ENCODE measurements at regions not wholly inside any gene's neighbourhood (a gene's known extent, or its start where the extent isn't known, plus 50 kb on each side); places are given as distances from the start of the nearest gene placed in this dataset.
"Not testable (repeated sequence)": the region's sequence is repeated elsewhere in the genome, so short reads cannot be mapped to it uniquely, and the experiment has no call there.

DNA sequence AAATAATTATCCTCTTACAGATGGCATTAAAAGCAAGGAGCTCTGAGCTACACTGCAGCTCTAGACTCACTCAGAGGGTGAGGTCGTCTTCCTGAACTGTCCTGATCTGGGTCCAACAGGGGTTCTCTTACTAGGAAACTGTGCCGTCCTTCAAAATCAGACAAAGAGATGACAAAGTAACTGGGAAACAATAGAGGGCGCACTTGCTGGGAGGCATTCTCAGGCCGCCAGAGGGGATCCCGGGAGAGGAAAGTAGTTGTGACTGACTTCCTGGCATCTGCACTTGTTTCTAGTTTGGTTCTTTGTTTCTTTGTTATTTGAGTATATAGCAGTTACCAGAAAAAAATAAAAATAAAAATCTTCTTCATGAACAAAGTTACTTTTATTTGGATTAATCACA lies 142.9 kb upstream of the MSX2 start:
- intact Hi-C loops (cut with DNase I; ENCODE audit: low total_unique reads): no loop called here
- DNase-seq (ENCODE audit: low spot score in 2 of 2): no peak

DNA sequence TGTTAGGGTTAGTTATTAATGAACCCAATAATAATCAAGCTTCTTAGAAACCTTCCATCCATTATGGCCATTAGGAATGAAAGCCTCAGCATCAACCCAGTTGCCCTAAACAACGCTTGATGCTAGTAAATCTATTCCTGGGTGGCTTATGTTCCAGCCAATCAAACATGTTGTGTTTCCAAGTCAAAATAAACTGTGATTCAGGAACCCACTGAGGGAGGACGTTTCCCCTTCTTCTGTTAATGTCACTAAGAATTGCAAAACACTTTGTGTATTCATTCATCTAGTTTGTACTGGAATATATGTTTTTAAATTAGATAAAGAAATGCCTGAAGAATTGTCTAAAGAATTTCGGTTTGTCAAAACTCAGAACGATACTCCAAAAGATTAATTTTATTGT lies 142.5 kb upstream of the MSX2 start:
- no peak overlapping the region for H3K4me3 ChIP-seq
- intact Hi-C loops (cut with DNase I; ENCODE audit: low total_unique reads): no loop called here
- no peaks in the 10 kb centered on the region for H3K9me3 ChIP-seq
- no peaks in the 10 kb centered on the region for H3K36me3 ChIP-seq
- DNase-seq (ENCODE audit: low spot score in 2 of 2): no peak
- no peak overlapping the region for H3K27ac ChIP-seq
- TF ChIP-seq POLR2A (IDR thresholded peaks at IDR 0.05) (no peak), POLR2AphosphoS5 (IDR thresholded peaks at IDR 0.05) (no peak)
- TF ChIP-seq, protein P1, sequence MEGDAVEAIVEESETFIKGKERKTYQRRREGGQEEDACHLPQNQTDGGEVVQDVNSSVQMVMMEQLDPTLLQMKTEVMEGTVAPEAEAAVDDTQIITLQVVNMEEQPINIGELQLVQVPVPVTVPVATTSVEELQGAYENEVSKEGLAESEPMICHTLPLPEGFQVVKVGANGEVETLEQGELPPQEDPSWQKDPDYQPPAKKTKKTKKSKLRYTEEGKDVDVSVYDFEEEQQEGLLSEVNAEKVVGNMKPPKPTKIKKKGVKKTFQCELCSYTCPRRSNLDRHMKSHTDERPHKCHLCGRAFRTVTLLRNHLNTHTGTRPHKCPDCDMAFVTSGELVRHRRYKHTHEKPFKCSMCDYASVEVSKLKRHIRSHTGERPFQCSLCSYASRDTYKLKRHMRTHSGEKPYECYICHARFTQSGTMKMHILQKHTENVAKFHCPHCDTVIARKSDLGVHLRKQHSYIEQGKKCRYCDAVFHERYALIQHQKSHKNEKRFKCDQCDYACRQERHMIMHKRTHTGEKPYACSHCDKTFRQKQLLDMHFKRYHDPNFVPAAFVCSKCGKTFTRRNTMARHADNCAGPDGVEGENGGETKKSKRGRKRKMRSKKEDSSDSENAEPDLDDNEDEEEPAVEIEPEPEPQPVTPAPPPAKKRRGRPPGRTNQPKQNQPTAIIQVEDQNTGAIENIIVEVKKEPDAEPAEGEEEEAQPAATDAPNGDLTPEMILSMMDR (IDR thresholded peaks at IDR 0.05): no peak
- no peaks in the 10 kb centered on the region for H3K4me1 ChIP-seq
- peaks cover 0 to 3% of the 10 kb centered on the region in 2 donors for H3K27me3 ChIP-seq

More for the DNA sequence above, 142.9 kb upstream of the MSX2 start:
- Histone ChIP-seq H3K9me3 (no peaks in the 10 kb centered on the region), H3K27me3 (peaks cover 0 to 3% of the 10 kb centered on the region in 2 donors), H3K27ac (no peak overlapping the region), H3K36me3 (no peaks in the 10 kb centered on the region), H3K4me3 (no peak overlapping the region), H3K4me1 (no peaks in the 10 kb centered on the region)
- TF ChIP-seq POLR2A (IDR thresholded peaks at IDR 0.05) (no peak), POLR2AphosphoS5 (IDR thresholded peaks at IDR 0.05) (no peak)
- TF ChIP-seq, protein P1 (IDR thresholded peaks at IDR 0.05): no peak

DNA sequence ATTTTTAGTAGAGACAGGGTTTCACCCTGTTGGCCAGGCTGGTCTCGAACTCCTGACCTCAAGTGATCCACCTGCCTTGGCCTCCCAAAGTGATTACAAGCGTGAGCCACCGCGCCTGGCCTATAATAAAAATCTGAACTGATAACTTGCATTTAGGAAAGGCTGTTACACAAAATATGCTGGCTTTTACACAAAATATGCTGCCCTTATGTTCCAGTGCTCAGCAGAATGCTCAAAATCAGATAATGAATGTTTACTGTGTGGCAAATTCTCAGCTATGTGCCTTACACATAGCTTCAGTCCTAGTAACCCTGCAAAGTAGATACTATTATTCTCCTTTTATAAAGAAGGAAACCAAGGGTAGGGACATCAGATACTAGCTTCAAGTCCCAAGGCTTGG lies 141.3 kb upstream of the MSX2 start:
- TF ChIP-seq, protein P1 (IDR thresholded peaks at IDR 0.05): no peak
- TF ChIP-seq POLR2A (IDR thresholded peaks at IDR 0.05) (no peak), POLR2AphosphoS5 (IDR thresholded peaks at IDR 0.05) (no peak)
- intact Hi-C loops (cut with DNase I; ENCODE audit: low total_unique reads): no loop called here

GRCh38 chr5:174585472-174585871 lies 138.9 kb upstream of the MSX2 start:
- Histone ChIP-seq H3K9me3 (no peaks in the 10 kb centered on the region), H3K27me3 (no peaks in the 10 kb centered on the region), H3K36me3 (no peaks in the 10 kb centered on the region), H3K4me3 (no peak overlapping the region), H3K4me1 (no peaks in the 10 kb centered on the region), H3K27ac (no peak overlapping the region)
- no peak for DNase-seq (ENCODE audit: low spot score in 2 of 2)
- intact Hi-C loops (cut with DNase I; ENCODE audit: low total_unique reads): no loop called here
- TF ChIP-seq, protein P1 (IDR thresholded peaks at IDR 0.05): no peak
- TF ChIP-seq POLR2AphosphoS5 (IDR thresholded peaks at IDR 0.05) (no peak), POLR2A (IDR thresholded peaks at IDR 0.05) (no peak)

More for the DNA sequence above, 141.3 kb upstream of the MSX2 start:
- peaks cover 0 to 3% of the 10 kb centered on the region in 2 donors for H3K27me3 ChIP-seq
- no peak for DNase-seq (ENCODE audit: low spot score in 2 of 2)
- H3K4me3 ChIP-seq: no peak overlapping the region
- H3K36me3 ChIP-seq: no peaks in the 10 kb centered on the region
- H3K9me3 ChIP-seq: no peaks in the 10 kb centered on the region
- H3K27ac ChIP-seq: no peak overlapping the region
- no peaks in the 10 kb centered on the region for H3K4me1 ChIP-seq

- H3K4me3 ChIP-seq; H3K4me1 ChIP-seq; H3K36me3 ChIP-seq; DNase-seq (ENCODE audit: low spot score in 2 of 2); intact Hi-C loops (cut with DNase I; ENCODE audit: low total_unique reads); H3K9me3 ChIP-seq; H3K27ac ChIP-seq; H3K27me3 ChIP-seq: not testable (repeated sequence)
Observed at GRCh38 chr5:174586163-174586562, 138.2 kb upstream of the MSX2 start.

DNA sequence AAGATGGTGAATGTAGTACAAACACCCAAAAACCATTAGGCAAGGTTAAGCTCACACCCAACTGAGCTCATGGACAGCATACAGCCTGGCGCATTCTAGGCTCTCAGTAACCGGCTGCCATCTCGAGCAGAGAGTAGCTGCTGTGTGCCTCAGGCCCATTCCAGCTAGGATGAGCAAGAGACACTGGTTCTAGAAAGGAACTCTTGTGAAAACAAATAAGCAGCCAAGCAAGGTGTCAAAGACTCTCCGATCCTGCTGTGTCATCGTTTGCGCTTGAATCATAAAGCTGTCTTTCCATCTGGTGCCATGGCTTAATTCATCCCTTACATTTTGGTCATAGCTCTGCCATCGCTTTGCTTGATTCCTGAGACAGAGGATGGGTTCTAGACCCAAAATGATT lies 135.4 kb upstream of the MSX2 start:
- intact Hi-C loops (cut with DNase I; ENCODE audit: low total_unique reads): no loop called here

More for the DNA sequence above, 135.4 kb upstream of the MSX2 start:
- no peak for DNase-seq (ENCODE audit: low spot score in 2 of 2)
- Histone ChIP-seq H3K36me3 (no peaks in the 10 kb centered on the region), H3K27me3 (no peaks in the 10 kb centered on the region), H3K4me3 (no peak overlapping the region), H3K27ac (no peak overlapping the region), H3K9me3 (no peaks in the 10 kb centered on the region), H3K4me1 (no peaks in the 10 kb centered on the region)
- TF ChIP-seq POLR2A (IDR thresholded peaks at IDR 0.05): no peak
- TF ChIP-seq POLR2AphosphoS5 (IDR thresholded peaks at IDR 0.05): no peak
- TF ChIP-seq, protein P1 (IDR thresholded peaks at IDR 0.05): no peak
